Hematopoietic multipotent progenitor cell treated with erythropoietin and hydrocortisone succinate and interleukin-3 and kit ligand, for 6 days (in vitro differentiated cells): ENCODE measurements at regions not wholly inside any gene's neighbourhood (a gene's known extent, or its start where the extent isn't known, plus 50 kb on each side); places are given as distances from the start of the nearest gene placed in this dataset.

Source experiments
- DNase-seq: peaks from one replicate; pipeline ENCODE4 v3.0.0-alpha.2; 2015

GRCh38 chr12:77189901-77190416, 124.6 kb upstream of the E2F7 start:
- no peak for DNase-seq

GRCh38 chr12:77189458-77189857, 124.1 kb upstream of the E2F7 start:
- no peak for DNase-seq

- no peak for DNase-seq
Observed at GRCh38 chr12:77179515-77179914, 114.1 kb upstream of the E2F7 start.

- no peak for DNase-seq
Observed at GRCh38 chr12:77167801-77168200, 102.4 kb upstream of the E2F7 start.

- DNase-seq, result no peak
Observed at GRCh38 chr12:77166696-77167095, 101.3 kb upstream of the E2F7 start.

GRCh38 chr12:77163074-77164038, 98.0 kb upstream of the E2F7 start:
- DNase-seq, result no peak

GRCh38 chr12:77161944-77162343, 96.6 kb upstream of the E2F7 start:
- DNase-seq, result no peak

GRCh38 chr12:77160931-77161330, 95.6 kb upstream of the E2F7 start:
- no peak for DNase-seq

- DNase-seq, result no peak
Observed at GRCh38 chr12:77153706-77154105, 88.3 kb upstream of the E2F7 start.

GRCh38 chr12:77152623-77153193, 87.3 kb upstream of the E2F7 start:
- peak; percentile 18 for DNase-seq

GRCh38 chr12:77151030-77151429, 85.7 kb upstream of the E2F7 start:
- no peak for DNase-seq

GRCh38 chr12:77133566-77133965, 68.2 kb upstream of the E2F7 start:
- DNase-seq, result peak; percentile 78

GRCh38 chr12:77131977-77132490, 66.7 kb upstream of the E2F7 start:
- no peak for DNase-seq

- DNase-seq, result no peak
Observed at GRCh38 chr12:77130193-77130592, 64.8 kb upstream of the E2F7 start.

GRCh38 chr12:77124767-77125166, 59.4 kb upstream of the E2F7 start:
- no peak for DNase-seq

- DNase-seq, result no peak
Observed at GRCh38 chr12:77122661-77123060, 57.3 kb upstream of the E2F7 start.

- no peak for DNase-seq
Observed at GRCh38 chr12:77122236-77122635, 56.9 kb upstream of the E2F7 start.

- DNase-seq, result no peak
Observed at GRCh38 chr12:77120156-77121085, 55.1 kb upstream of the E2F7 start.

- DNase-seq, result no peak
Observed at GRCh38 chr12:77118696-77119095, 53.3 kb upstream of the E2F7 start.

GRCh38 chr12:77116277-77116676, 50.9 kb upstream of the E2F7 start:
- no peak for DNase-seq

GRCh38 chr12:77115471-77115870, 50.1 kb upstream of the E2F7 start:
- DNase-seq, result no peak
